ENCODE measurements at regions not wholly inside any gene's neighbourhood (a gene's known extent, or its start where the extent isn't known, plus 50 kb on each side); places are given as distances from the start of the nearest gene placed in this dataset.

DNA sequence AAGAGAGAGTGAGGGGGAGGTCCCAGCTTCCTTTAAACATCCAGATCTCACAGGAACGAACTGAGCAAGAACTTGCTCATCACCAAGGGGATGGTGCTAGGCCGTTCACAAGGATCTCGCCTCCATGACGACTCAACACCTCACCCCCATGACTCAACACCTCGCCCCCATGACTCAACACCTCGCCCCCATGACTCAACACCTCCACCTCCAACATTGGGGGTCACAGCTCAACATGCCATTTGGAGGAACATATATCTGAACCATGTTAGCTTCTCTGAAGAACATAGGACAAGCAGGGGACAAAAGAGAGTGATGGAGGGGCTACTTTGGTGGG lies 66.0 kb upstream of the LHX5 start:
- TF ChIP-seq, protein P1, sequence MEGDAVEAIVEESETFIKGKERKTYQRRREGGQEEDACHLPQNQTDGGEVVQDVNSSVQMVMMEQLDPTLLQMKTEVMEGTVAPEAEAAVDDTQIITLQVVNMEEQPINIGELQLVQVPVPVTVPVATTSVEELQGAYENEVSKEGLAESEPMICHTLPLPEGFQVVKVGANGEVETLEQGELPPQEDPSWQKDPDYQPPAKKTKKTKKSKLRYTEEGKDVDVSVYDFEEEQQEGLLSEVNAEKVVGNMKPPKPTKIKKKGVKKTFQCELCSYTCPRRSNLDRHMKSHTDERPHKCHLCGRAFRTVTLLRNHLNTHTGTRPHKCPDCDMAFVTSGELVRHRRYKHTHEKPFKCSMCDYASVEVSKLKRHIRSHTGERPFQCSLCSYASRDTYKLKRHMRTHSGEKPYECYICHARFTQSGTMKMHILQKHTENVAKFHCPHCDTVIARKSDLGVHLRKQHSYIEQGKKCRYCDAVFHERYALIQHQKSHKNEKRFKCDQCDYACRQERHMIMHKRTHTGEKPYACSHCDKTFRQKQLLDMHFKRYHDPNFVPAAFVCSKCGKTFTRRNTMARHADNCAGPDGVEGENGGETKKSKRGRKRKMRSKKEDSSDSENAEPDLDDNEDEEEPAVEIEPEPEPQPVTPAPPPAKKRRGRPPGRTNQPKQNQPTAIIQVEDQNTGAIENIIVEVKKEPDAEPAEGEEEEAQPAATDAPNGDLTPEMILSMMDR (IDR thresholded peaks at IDR 0.05; ENCODE audit: low read length) = no peak
- TF ChIP-seq EZH2 (IDR thresholded peaks at IDR 0.05; ENCODE audit: borderline replicate concordance, low read length) = no peak
